ENCODE measurements at regions not wholly inside any gene's neighbourhood (a gene's known extent, or its start where the extent isn't known, plus 50 kb on each side); places are given as distances from the start of the nearest gene placed in this dataset.

DNA sequence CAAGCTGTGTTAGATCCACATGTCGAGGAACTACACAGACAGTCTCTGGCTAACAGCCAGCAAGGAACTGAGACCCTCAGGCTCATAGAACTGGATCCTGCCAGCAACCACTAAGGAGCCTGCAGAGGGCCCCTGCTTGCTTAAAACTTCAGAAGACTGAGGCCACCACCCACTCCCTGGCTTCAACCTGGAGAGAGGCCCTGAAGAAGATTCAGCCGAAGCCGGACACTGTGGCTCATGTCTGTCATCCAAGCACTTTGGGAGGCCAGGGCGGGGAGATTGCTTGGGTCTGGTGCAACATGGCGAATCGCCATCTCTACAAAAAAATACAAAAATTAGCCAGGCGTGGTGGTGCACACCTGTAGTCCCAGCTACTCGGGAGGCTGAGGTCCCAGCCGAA, 92.6 kb upstream of the TMPRSS2 start:
- Histone ChIP-seq H3K9me3 (replicated peaks in 1 of 2; ENCODE audit: control insufficient read depth in 2 of 2, insufficient read depth in 1 of 2, low read depth in 1 of 2, low read length in 2 of 2) (no peaks in the 10 kb centered on the region), H2BK12ac (ENCODE audit: low read length) (no peak overlapping the region), H2AFZ (ENCODE audit: low read length) (no peak overlapping the region), H2AK5ac (ENCODE audit: low read depth, low read length) (no peak overlapping the region), H3K27ac (replicated peaks; ENCODE audit: low read length) (no peak overlapping the region), H3K4me3 (ENCODE audit: low read length in 2 of 2) (no peak overlapping the region), H4K91ac (ENCODE audit: low read depth, low read length, poor library complexity) (no peak overlapping the region), H3K4me1 (ENCODE audit: control insufficient read depth in 2 of 2, insufficient read depth in 1 of 2, low read depth in 1 of 2, low read length in 2 of 2) (peaks cover 0 to 3% of the 10 kb centered on the region in 2 donors), H3K9ac (ENCODE audit: low read depth, low read length, poor library complexity) (no peak overlapping the region), H2BK15ac (ENCODE audit: low read length) (no peak overlapping the region), H3K23ac (ENCODE audit: low read depth, low read length, poor library complexity) (no peak overlapping the region), H3K4me2 (ENCODE audit: insufficient read depth, low read length, poor library complexity, severe bottlenecking) (no peak overlapping the region), H3K36me3 (replicated peaks in 1 of 2; ENCODE audit: control insufficient read depth in 2 of 2, insufficient read depth in 2 of 2, low read length in 2 of 2) (no peaks in the 10 kb centered on the region), H2BK120ac (ENCODE audit: low read depth, low read length) (no peak overlapping the region), H2BK5ac (ENCODE audit: low read length) (no peak overlapping the region), H3K18ac (ENCODE audit: low read length) (peak overlapping the region; percentile 7), H3K14ac (ENCODE audit: low read length) (no peak overlapping the region), H3K27me3 (ENCODE audit: control insufficient read depth in 3 of 3, insufficient read depth in 3 of 3, low read depth in 1 of 3, low read length in 3 of 3) (no peaks in the 10 kb centered on the region), H3K79me1 (ENCODE audit: low read depth, low read length) (no peaks in the 10 kb centered on the region), H4K8ac (ENCODE audit: low read depth, low read length) (no peak overlapping the region), H3K4ac (ENCODE audit: low read length) (no peak overlapping the region)
- DNase-seq (ENCODE audit: low spot score) = no peak
- WGBS, 2 donors (ENCODE audit: extremely low coverage in 2 of 2, insufficient read length in 2 of 2, insufficient replicate concordance in 1 of 2) = no CpG with 5 or more reads among the region's 9 CpGs

GRCh38 chr21:41600116-41600515, 92.2 kb upstream of the TMPRSS2 start:
- no CpG with 5 or more reads among the region's 7 CpGs for WGBS, 2 donors (ENCODE audit: extremely low coverage in 2 of 2, insufficient read length in 2 of 2, insufficient replicate concordance in 1 of 2)
- Histone ChIP-seq H3K9ac (ENCODE audit: low read depth, low read length, poor library complexity) (no peak overlapping the region), H2AK5ac (ENCODE audit: low read depth, low read length) (no peak overlapping the region), H3K4ac (ENCODE audit: low read length) (no peak overlapping the region), H3K27me3 (ENCODE audit: control insufficient read depth in 3 of 3, insufficient read depth in 3 of 3, low read depth in 1 of 3, low read length in 3 of 3) (no peaks in the 10 kb centered on the region), H3K36me3 (replicated peaks in 1 of 2; ENCODE audit: control insufficient read depth in 2 of 2, insufficient read depth in 2 of 2, low read length in 2 of 2) (no peaks in the 10 kb centered on the region), H4K91ac (ENCODE audit: low read depth, low read length, poor library complexity) (no peak overlapping the region), H4K8ac (ENCODE audit: low read depth, low read length) (no peak overlapping the region), H2BK12ac (ENCODE audit: low read length) (no peak overlapping the region), H3K4me2 (ENCODE audit: insufficient read depth, low read length, poor library complexity, severe bottlenecking) (no peak overlapping the region), H3K79me1 (ENCODE audit: low read depth, low read length) (no peaks in the 10 kb centered on the region), H3K23ac (ENCODE audit: low read depth, low read length, poor library complexity) (no peak overlapping the region), H3K14ac (ENCODE audit: low read length) (no peak overlapping the region), H3K4me1 (ENCODE audit: control insufficient read depth in 2 of 2, insufficient read depth in 1 of 2, low read depth in 1 of 2, low read length in 2 of 2) (no peaks in the 10 kb centered on the region), H3K18ac (ENCODE audit: low read length) (no peak overlapping the region), H2BK15ac (ENCODE audit: low read length) (no peak overlapping the region), H2BK120ac (ENCODE audit: low read depth, low read length) (no peak overlapping the region), H2BK5ac (ENCODE audit: low read length) (no peak overlapping the region), H2AFZ (ENCODE audit: low read length) (no peak overlapping the region), H3K4me3 (ENCODE audit: low read length in 2 of 2) (no peak overlapping the region), H3K9me3 (replicated peaks in 1 of 2; ENCODE audit: control insufficient read depth in 2 of 2, insufficient read depth in 1 of 2, low read depth in 1 of 2, low read length in 2 of 2) (no peaks in the 10 kb centered on the region), H3K27ac (replicated peaks; ENCODE audit: low read length) (no peak overlapping the region)
- no peak for DNase-seq (ENCODE audit: low spot score)

DNA sequence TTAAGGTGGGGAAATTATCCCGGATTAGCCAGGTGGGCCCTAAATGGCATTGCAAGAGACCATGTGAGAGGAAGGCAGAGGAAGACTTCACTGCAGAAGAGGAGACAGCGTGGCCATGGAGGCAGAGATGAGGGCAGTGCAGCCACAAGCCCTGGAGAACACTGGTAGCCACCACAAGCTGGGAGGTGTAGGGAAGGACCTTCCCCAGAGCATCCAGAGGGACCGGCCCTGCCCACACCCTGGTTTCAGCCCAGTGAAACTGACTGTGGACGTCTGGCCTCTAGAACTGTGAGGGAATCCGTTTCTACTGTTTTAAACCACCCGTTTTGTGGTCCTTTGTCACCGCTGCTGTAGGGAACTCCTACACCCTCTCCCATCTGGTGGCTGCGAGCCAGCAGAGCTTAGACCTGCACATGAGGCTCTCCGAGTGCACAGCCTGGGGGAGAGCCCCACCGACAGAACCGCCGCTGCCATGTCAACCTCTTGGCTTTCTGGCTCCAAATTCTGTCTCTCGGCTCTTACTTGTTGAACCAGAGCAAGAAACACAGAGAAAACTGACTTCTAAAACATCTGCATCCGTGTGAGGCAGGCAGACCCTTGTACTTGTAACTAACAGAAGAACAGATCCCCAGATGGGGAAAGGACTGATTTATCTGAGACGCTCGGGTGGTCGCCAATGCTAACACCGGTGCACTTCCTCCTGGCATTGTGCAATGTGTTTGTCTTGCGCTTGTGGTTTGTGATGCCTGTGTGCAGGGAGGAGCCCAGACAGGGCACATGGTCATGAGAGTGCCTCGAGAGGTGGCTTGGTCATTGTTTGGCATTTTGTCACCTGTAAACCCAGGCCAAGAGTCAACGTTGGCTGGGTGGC, 90.8 kb upstream of the TMPRSS2 start:
- Histone ChIP-seq H3K4ac (ENCODE audit: low read length) (no peak overlapping the region), H3K4me3 (ENCODE audit: low read length in 2 of 2) (no peak overlapping the region), H2BK15ac (ENCODE audit: low read length) (no peak overlapping the region), H3K36me3 (replicated peaks in 1 of 2; ENCODE audit: control insufficient read depth in 2 of 2, insufficient read depth in 2 of 2, low read length in 2 of 2) (no peaks in the 10 kb centered on the region), H3K9ac (ENCODE audit: low read depth, low read length, poor library complexity) (no peak overlapping the region), H4K91ac (ENCODE audit: low read depth, low read length, poor library complexity) (no peak overlapping the region), H2AK5ac (ENCODE audit: low read depth, low read length) (no peak overlapping the region), H3K9me3 (replicated peaks in 1 of 2; ENCODE audit: control insufficient read depth in 2 of 2, insufficient read depth in 1 of 2, low read depth in 1 of 2, low read length in 2 of 2) (no peaks in the 10 kb centered on the region), H3K79me1 (ENCODE audit: low read depth, low read length) (no peaks in the 10 kb centered on the region), H3K27me3 (ENCODE audit: control insufficient read depth in 3 of 3, insufficient read depth in 3 of 3, low read depth in 1 of 3, low read length in 3 of 3) (no peaks in the 10 kb centered on the region), H2BK12ac (ENCODE audit: low read length) (no peak overlapping the region), H3K23ac (ENCODE audit: low read depth, low read length, poor library complexity) (no peak overlapping the region), H3K4me1 (ENCODE audit: control insufficient read depth in 2 of 2, insufficient read depth in 1 of 2, low read depth in 1 of 2, low read length in 2 of 2) (no peaks in the 10 kb centered on the region), H4K8ac (ENCODE audit: low read depth, low read length) (no peak overlapping the region), H2BK5ac (ENCODE audit: low read length) (no peak overlapping the region), H3K14ac (ENCODE audit: low read length) (no peak overlapping the region), H3K27ac (replicated peaks; ENCODE audit: low read length) (no peak overlapping the region), H3K4me2 (ENCODE audit: insufficient read depth, low read length, poor library complexity, severe bottlenecking) (no peak overlapping the region), H2BK120ac (ENCODE audit: low read depth, low read length) (no peak overlapping the region), H2AFZ (ENCODE audit: low read length) (no peak overlapping the region), H3K18ac (ENCODE audit: low read length) (no peak overlapping the region)
- no CpG with 5 or more reads among the region's 21 CpGs for WGBS, 2 donors (ENCODE audit: extremely low coverage in 2 of 2, insufficient read length in 2 of 2, insufficient replicate concordance in 1 of 2)
- DNase-seq (ENCODE audit: low spot score) = no peak

DNA sequence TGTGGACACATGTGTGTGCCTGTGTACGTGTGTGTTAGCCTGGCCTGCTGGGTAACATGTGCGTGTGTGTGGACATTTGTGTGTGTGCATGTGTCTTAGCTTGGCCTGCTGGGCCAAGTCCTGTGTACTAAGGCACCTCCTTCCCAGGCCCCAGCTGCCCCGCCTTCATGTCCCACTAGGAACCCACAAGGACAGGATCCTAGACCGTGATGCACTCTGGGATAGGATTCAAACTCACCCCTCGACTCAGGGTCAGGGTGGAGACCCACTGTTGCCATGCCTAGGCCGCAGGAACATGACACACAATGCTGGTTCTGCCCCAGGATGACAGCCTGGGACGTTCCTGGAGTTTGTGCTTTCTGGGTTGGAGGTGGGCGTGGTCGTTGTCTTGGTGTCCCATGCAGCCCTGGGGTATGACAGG, 89.9 kb upstream of the TMPRSS2 start:
- H2BK15ac ChIP-seq (ENCODE audit: low read length) = no peak overlapping the region
- no peak overlapping the region for H2BK120ac ChIP-seq (ENCODE audit: low read depth, low read length)
- H2BK5ac ChIP-seq (ENCODE audit: low read length) = no peak overlapping the region
- H3K27me3 ChIP-seq (ENCODE audit: control insufficient read depth in 3 of 3, insufficient read depth in 3 of 3, low read depth in 1 of 3, low read length in 3 of 3) = peaks cover 0 to 3% (median 0%) of the 10 kb centered on the region in 3 experiments
- no peaks in the 10 kb centered on the region for H3K79me1 ChIP-seq (ENCODE audit: low read depth, low read length)
- H3K18ac ChIP-seq (ENCODE audit: low read length) = peak overlapping the region; percentile 45
- H3K36me3 ChIP-seq (replicated peaks in 1 of 2; ENCODE audit: control insufficient read depth in 2 of 2, insufficient read depth in 2 of 2, low read length in 2 of 2) = no peaks in the 10 kb centered on the region
- H3K9ac ChIP-seq (ENCODE audit: low read depth, low read length, poor library complexity) = no peak overlapping the region
- no CpG with 5 or more reads among the region's 9 CpGs for WGBS, 2 donors (ENCODE audit: extremely low coverage in 2 of 2, insufficient read length in 2 of 2, insufficient replicate concordance in 1 of 2)
- H3K4me3 ChIP-seq (ENCODE audit: low read length in 2 of 2) = no peak overlapping the region
- H2AFZ ChIP-seq (ENCODE audit: low read length) = no peak overlapping the region
- no peak overlapping the region for H3K4me2 ChIP-seq (ENCODE audit: insufficient read depth, low read length, poor library complexity, severe bottlenecking)
- no peaks in the 10 kb centered on the region for H3K4me1 ChIP-seq (ENCODE audit: control insufficient read depth in 2 of 2, insufficient read depth in 1 of 2, low read depth in 1 of 2, low read length in 2 of 2)
- DNase-seq (ENCODE audit: low spot score) = no peak
- no peak overlapping the region for H2AK5ac ChIP-seq (ENCODE audit: low read depth, low read length)
- no peak overlapping the region for H3K4ac ChIP-seq (ENCODE audit: low read length)
- no peak overlapping the region for H4K8ac ChIP-seq (ENCODE audit: low read depth, low read length)
- H3K27ac ChIP-seq (replicated peaks; ENCODE audit: low read length) = no peak overlapping the region
- no peak overlapping the region for H3K23ac ChIP-seq (ENCODE audit: low read depth, low read length, poor library complexity)
- no peaks in the 10 kb centered on the region for H3K9me3 ChIP-seq (replicated peaks in 1 of 2; ENCODE audit: control insufficient read depth in 2 of 2, insufficient read depth in 1 of 2, low read depth in 1 of 2, low read length in 2 of 2)
- H4K91ac ChIP-seq (ENCODE audit: low read depth, low read length, poor library complexity) = no peak overlapping the region
- H2BK12ac ChIP-seq (ENCODE audit: low read length) = no peak overlapping the region
- peak overlapping the region; percentile 25 for H3K14ac ChIP-seq (ENCODE audit: low read length)

All from neuronal stem cell (in vitro differentiated cells).